Fibroblast of skin of back (primary cell): ENCODE measurements at regions not wholly inside any gene's neighbourhood (a gene's known extent, or its start where the extent isn't known, plus 50 kb on each side); places are given as distances from the start of the nearest gene placed in this dataset.
"Not testable (repeated sequence)": the region's sequence is repeated elsewhere in the genome, so short reads cannot be mapped to it uniquely, and the experiment has no call there.

Source experiments
- DNase-seq: peaks from one replicate; pipeline ENCODE4 v3.0.0-alpha.2; 2013

DNA sequence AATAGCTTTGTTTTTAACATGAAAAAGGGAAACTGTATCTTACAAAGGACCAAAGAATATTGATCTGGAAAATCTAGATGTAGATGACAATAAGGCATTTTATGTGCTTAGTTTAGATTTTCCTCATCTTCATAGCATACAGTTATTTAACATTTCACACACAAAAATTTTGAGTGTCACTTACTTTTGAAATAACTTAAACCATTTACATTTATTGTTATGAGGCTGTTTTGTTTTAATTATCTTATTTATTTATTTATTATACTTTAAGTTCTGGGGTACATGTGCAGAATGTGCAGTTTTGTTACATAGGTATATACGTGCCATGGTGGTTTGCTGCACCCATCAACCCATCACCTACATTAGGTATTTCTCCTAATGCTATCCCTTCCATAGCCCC, 1042.9 kb upstream of the NOVA1 start:
- not testable (repeated sequence) for DNase-seq

DNA sequence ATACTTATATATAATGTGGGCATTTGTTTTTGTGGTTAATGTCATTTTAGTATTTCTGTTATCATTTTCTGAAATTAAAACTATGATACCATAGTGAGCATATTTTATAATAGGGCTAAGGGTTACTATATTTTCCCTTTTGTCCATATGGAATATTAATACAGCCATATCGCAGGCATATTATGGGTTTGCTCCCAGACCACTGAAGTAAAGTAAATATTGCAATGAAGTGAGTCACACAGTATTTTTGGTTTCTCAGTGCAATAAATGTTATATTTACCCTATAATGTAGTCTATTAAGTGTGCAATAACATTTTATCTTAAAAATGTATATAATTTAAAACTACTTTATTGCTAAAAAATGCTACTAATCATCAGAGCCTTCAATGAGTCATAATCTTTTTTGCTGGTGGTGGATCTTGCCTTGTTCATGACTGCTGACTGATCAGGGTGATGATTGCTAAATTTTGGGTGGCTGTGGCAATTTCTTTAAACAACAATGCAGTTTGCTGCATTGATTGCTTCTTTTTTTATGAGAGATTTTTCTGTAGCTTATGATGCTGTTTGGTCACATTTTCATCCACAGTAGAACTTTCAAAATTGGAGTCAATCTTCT, 1044.5 kb upstream of the NOVA1 start:
- no peak for DNase-seq

DNA sequence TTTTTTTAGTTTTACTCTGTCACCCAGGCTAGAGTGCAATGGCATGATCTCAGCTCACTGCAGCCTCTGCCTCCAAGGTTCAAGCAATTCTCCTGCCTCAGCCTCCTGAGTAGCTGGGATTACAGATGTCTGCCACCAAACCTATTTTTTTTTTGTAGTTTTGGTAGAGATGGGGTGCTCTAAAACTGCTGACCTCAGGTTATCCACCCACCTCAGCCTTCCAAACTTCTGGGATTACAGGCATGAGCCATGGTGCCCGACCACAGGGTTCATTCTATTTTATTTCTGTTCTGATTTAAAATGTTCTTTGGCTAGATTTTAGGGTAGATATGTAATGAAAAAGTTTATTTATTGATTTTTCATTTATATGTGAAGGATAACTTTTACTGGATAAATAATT, 1062.8 kb upstream of the NOVA1 start:
- DNase-seq, result no peak

DNA sequence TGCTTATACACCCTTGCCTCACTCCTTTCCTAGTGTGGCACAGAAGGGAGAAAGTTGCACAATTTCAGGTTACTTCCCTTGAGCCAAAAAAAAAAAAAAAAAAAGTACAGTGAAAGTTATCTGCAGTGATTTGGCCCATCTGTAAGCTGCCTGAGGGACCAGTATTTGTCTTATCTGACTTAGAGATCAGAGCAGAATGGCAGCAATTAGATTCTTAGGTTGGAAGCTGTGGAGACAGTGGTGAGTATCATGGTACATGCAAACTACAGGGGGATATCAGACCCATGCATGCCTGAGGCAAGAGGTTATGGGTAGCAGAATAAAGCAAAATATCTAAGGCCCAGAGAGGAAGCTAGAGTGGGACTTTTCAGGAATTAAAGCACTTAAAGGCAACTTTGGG, 1070.7 kb upstream of the NOVA1 start:
- DNase-seq, result no peak

DNA sequence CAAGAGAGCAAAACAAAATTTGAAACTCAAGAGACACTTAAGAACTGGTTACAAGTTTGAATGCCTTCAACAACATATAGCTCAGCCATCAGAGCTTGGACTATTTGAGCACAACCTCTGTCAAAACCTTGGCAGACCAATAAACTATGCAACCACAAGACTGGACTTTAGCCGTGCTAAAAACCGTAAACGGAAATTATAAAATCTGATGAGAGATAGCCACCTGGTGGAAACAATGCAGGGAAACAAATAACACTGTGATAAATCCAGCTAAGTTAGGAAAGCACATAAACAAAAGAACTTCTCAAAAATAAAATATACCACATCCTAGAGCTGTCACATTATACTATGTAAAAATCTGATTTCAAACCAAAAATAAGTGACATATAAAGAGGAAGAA, 1074.2 kb upstream of the NOVA1 start:
- no peak for DNase-seq

GRCh38 chr14:27672811-27673737, 1075.2 kb upstream of the NOVA1 start:
- DNase-seq, result not testable (repeated sequence)

DNA sequence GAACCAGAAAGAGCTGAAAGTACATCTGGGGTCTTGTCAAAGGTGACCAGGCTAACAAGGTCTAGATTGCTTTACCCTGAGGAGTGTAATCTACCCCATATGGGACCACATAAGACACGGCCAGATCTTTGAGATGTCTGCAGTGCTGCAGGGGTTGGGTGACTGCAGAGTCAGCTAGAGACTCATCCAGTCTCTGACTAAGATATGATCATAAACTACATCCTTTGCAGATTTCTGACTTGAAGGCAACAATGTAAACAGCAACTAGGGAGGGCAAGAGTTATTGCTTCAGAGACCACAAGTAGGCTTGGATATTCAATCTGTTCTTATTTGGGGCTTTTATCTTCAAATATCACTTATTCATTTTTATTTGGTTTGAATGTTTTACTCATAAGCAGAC, 1080.5 kb upstream of the FOXG1 start:
- DNase-seq, result no peak

GRCh38 chr14:27688841-27689444, 1077.6 kb upstream of the FOXG1 start:
- no peak for DNase-seq

DNA sequence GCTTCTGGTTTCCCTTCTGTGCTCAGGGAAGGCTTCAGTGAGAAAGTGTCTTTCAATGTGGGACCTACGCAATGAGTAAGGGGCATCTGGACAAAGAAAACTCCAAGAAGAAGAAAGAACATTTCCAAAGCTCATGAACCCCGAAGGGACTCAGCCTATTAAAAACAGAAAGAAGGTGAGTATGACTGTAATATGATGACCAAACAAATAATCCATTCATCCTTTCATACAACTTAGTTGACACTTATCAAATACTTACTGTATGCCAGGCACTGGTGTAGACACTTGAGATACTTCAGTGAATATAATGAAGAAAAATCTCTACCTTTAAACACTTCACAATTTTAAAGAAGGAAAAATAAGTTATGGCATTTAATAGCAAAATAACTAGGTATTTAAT, 1054.2 kb upstream of the FOXG1 start:
- no peak for DNase-seq

GRCh38 chr14:27715561-27715960, 1051.0 kb upstream of the FOXG1 start:
- no peak for DNase-seq

- no peak for DNase-seq
Observed at GRCh38 chr14:27721760-27722159, 1044.8 kb upstream of the FOXG1 start.

GRCh38 chr14:27725482-27725881, 1041.1 kb upstream of the FOXG1 start:
- no peak for DNase-seq

GRCh38 chr14:27727251-27727770, 1039.3 kb upstream of the FOXG1 start:
- DNase-seq, result no peak

GRCh38 chr14:27730204-27730603, 1036.4 kb upstream of the FOXG1 start:
- DNase-seq, result no peak

DNA sequence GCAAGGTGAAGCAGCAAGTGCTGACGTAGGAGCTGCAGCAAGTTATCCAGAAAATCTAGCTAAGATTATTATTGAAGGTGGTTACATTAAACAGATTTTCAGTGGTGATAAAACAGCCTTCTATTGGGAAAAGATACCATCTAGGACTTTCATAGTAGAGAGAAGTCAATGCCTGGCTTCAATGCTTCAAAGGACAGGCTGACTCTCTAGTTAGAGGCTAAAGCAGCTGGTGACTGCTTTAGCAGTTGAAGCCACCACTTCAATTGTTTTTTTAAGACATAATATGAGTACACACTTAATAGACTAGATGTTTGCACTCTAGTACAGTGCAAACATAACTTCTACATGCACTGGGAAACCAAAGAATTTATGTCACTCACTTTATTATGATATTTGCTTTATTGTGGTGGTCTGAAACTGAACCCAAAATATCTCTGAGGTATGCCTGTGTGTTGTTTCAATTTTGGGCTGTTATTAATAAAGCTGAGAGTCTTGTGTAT, 1026.9 kb upstream of the FOXG1 start:
- DNase-seq, result no peak

- no peak for DNase-seq
Observed at GRCh38 chr14:27750114-27750513, 1016.5 kb upstream of the FOXG1 start.

DNA sequence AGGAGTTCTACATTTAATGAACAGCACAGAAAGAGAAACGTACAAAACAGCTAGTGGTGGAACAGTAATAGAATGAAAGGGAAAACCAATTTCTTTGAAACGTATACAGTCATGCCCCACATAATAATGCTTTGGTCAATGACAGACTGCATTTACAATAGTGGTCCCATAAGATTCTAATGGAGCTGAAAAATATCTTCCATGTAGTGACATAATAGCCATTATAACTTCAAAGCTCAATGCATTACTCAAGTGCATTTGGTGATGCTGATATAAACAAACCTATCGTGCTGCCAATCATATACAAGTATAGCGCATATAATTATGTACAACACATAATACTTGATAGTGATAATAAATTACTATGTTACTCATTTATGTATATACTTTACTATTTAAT, 1008.9 kb upstream of the FOXG1 start:
- DNase-seq, result not testable (repeated sequence)

- DNase-seq, result not testable (repeated sequence)
Observed at GRCh38 chr14:27760367-27760766, 1006.2 kb upstream of the FOXG1 start.

GRCh38 chr14:27799066-27800028, 967.2 kb upstream of the FOXG1 start:
- DNase-seq, result not testable (repeated sequence)

GRCh38 chr14:27817746-27818430, 948.7 kb upstream of the FOXG1 start:
- DNase-seq, result not testable (repeated sequence)

DNA sequence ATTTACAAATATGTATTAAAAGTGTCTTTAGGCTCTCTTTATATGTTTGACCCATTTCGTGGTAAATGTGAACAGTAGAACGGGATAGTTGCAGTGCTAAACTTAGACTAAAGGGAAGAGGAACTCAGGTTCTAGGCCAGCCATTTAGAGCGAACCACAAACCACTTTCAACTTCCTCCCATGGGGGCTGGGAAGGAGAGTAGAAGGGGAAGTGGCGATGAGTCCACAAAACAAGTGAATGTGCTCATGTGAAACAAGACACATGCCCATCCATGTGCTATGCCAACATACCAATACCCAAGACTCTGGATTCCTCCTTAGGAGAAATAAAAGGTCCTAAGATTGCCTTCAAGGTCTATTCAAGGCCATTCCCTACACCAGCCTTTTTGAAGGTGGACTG, 940.4 kb upstream of the FOXG1 start:
- DNase-seq, result not testable (repeated sequence)
